Panc1 (cell line): ENCODE measurements at regions not wholly inside any gene's neighbourhood (a gene's known extent, or its start where the extent isn't known, plus 50 kb on each side); places are given as distances from the start of the nearest gene placed in this dataset.

Experiments used
- ATAC-seq: fragments of 200-7000 bp; cut with Tn5 transposase; 2 replicates; pipeline ENCODE4 v1.9.1; 2020; ENCODE audit warnings: mild to moderate bottlenecking, moderate library complexity
- BruUV-seq: library from RNA; stranded (reverse); fragments of 400-500 nt; replicated peaks from 2 replicates; lab custom pipeline; 2021; lab: Mats Ljungman, UMichigan
- CTCF ChIA-PET: fragments of 300-600 bp; sonication (Branson Sonifier 250); formaldehyde crosslinking; loops from one replicate; lab custom pipeline; 2022; ENCODE audit warnings: antibody characterized with exemption; lab: Charles Lee
- POLR2A ChIA-PET: fragments of 300-600 bp; sonication (Branson Sonifier 250); formaldehyde crosslinking; loops from one replicate; lab custom pipeline; 2022; ENCODE audit warnings: antibody characterized with exemption; lab: Charles Lee
- DNase-seq: peaks from one replicate; pipeline ENCODE4 v3.0.0-alpha.2; 2010; ENCODE audit warnings: low read depth, low spot score
- H3K27ac ChIP-seq: 2 replicates; pipeline ENCODE4 v1.5.1; 2011; ENCODE audit warnings: mild to moderate bottlenecking, low read length, inconsistent platforms
- H3K27me3 ChIP-seq: fragments of 200-500 bp; sonication (Bioruptor generic); 2 replicates; pipeline ENCODE4 v1.6.0; 2014; ENCODE audit warnings: low read length, inconsistent platforms; ENCODE audit not compliant: control insufficient read depth, insufficient read depth
- H3K36me3 ChIP-seq: fragments of 200-500 bp; sonication (Bioruptor generic); 2 replicates; pipeline ENCODE4 v1.5.1; 2014; ENCODE audit warnings: inconsistent platforms, mild to moderate bottlenecking, low read length, moderate library complexity; ENCODE audit not compliant: control insufficient read depth, insufficient read depth
- H3K4me1 ChIP-seq: 2 replicates; pipeline ENCODE4 v1.5.1; 2011; ENCODE audit warnings: inconsistent platforms, mild to moderate bottlenecking, low read length, moderate library complexity; ENCODE audit not compliant: control insufficient read depth, insufficient read depth
- H3K4me3 ChIP-seq, 2 experiments: 2 replicates each; pipeline ENCODE4 v1.5.1; 2011 to 2012; ENCODE audit warnings: low read depth in 2 of 2, low read length in 2 of 2, mild to moderate bottlenecking in 2 of 2, inconsistent platforms in 1 of 2, moderate library complexity in 1 of 2
- H3K9me3 ChIP-seq: fragments of 200-500 bp; sonication (Bioruptor generic); 2 replicates; pipeline ENCODE4 v1.5.1; 2014; ENCODE audit warnings: low read depth, mild to moderate bottlenecking, inconsistent platforms, low read length, moderate library complexity; ENCODE audit not compliant: control insufficient read depth, insufficient read depth
- POLR2AphosphoS5 ChIP-seq: IDR thresholded peaks from 2 replicates; pipeline ENCODE4 v1.6.1; 2012; ENCODE audit warnings: mild to moderate bottlenecking, low read depth, low read length, moderate library complexity
- REST ChIP-seq, 2 experiments: IDR thresholded peaks; 2 replicates each; pipeline ENCODE4 v1.6.1; 2011 to 2012; ENCODE audit warnings: low read depth in 2 of 2, control low read depth in 1 of 2, low read length in 1 of 2, mild to moderate bottlenecking in 1 of 2, moderate library complexity in 1 of 2; ENCODE audit not compliant: insufficient read depth in 1 of 2
- SIN3A ChIP-seq: IDR thresholded peaks from 2 replicates; pipeline ENCODE4 v1.6.1; 2012; ENCODE audit warnings: low read depth, mild to moderate bottlenecking, low read length, moderate library complexity, borderline replicate concordance; ENCODE audit not compliant: insufficient read depth
- TCF7L2 ChIP-seq: IDR thresholded peaks from 2 replicates; pipeline ENCODE4 v1.6.1; 2011; ENCODE audit warnings: mild to moderate bottlenecking, low read depth, low read length, inconsistent platforms
- in situ Hi-C: cut with HindIII; loops from 2 replicates; pipeline ENCODE4 v1.10.0; 2016; ENCODE audit warnings: low sequenced_read_pairs, low pct_unique_long_range_greater_than_20kb
- intact Hi-C: fragments of 100-400 bp; cut with micrococcal nuclease; formaldehyde crosslinking; loops from one replicate; pipeline ENCODE4 v1.10.0; 2022; ENCODE audit not compliant: unreplicated experiment
- TF ChIP-seq, protein P1 (sequence below): fragments of 450-650 bp; IDR thresholded peaks from 2 replicates; pipeline ENCODE4 v1.5.1; 2017; ENCODE audit warnings: mild to moderate bottlenecking

GRCh38 chr3:127082066-127082465 lies 99.2 kb downstream of the PLXNA1 start:
- intact Hi-C loops: no loop called here
- Histone ChIP-seq H3K27me3 (no peaks in the 10 kb centered on the region), H3K4me3 (no peak overlapping the region), H3K36me3 (no peaks in the 10 kb centered on the region), H3K4me1 (no peaks in the 10 kb centered on the region), H3K9me3 (no peaks in the 10 kb centered on the region), H3K27ac (no peak overlapping the region)
- POLR2A ChIA-PET: no interaction called here
- CTCF ChIA-PET: interaction anchor here (0.6 kb wide), 1 partner anchor 629 kb away, joined by 4 read pairs; no protein-coding TSS in a partner anchor
- TF ChIP-seq REST (IDR thresholded peaks at IDR 0.05; ENCODE audit: insufficient read depth in 1 of 2, low read depth in 2 of 2, low read length in 1 of 2): no peak
- no peak for TF ChIP-seq SIN3A
- TF ChIP-seq, protein P1, sequence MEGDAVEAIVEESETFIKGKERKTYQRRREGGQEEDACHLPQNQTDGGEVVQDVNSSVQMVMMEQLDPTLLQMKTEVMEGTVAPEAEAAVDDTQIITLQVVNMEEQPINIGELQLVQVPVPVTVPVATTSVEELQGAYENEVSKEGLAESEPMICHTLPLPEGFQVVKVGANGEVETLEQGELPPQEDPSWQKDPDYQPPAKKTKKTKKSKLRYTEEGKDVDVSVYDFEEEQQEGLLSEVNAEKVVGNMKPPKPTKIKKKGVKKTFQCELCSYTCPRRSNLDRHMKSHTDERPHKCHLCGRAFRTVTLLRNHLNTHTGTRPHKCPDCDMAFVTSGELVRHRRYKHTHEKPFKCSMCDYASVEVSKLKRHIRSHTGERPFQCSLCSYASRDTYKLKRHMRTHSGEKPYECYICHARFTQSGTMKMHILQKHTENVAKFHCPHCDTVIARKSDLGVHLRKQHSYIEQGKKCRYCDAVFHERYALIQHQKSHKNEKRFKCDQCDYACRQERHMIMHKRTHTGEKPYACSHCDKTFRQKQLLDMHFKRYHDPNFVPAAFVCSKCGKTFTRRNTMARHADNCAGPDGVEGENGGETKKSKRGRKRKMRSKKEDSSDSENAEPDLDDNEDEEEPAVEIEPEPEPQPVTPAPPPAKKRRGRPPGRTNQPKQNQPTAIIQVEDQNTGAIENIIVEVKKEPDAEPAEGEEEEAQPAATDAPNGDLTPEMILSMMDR: no peak
- TF ChIP-seq POLR2AphosphoS5: no peak
- TF ChIP-seq TCF7L2: no peak
- in situ Hi-C loops: no loop called here
- DNase-seq (no peak), ATAC-seq (no peak)
- no TSS peak for BruUV-seq

DNA sequence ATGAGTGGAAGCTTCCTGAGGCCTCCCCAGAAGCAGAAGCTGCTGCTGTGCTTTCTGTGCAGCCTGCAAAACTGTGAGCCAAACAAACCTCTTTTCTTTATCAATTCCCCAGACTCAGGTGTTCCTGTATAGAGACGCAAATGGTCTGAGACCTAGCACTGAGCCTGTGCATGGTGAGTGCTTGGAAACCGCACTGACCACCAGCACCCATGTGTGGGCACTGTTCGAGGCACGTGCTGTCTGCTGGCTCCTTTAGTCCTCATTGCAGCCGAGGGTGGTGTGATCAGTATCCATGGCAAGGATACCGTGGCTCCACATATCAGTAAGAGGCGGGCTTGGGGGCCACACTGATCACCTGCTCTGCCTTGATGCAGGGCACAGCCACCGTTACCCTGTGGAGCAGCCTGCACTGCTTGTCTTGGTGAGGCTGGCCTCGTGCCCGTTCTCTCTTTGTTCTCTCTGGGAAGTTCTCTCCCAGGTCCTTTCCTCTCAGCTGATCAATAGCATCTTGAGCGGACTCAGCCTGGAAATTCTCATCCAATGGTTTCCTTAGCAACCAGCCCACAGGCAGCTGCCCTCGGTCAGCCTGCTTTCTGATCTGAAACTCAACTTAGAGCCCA lies 101.0 kb downstream of the PLXNA1 start:
- Histone ChIP-seq H3K4me1 (no peaks in the 10 kb centered on the region), H3K9me3 (no peaks in the 10 kb centered on the region), H3K4me3 (no peak overlapping the region), H3K27ac (no peak overlapping the region), H3K36me3 (no peaks in the 10 kb centered on the region), H3K27me3 (no peaks in the 10 kb centered on the region)
- CTCF ChIA-PET: no interaction called here
- in situ Hi-C loops (no loop called here), intact Hi-C loops (no loop called here)
- TF ChIP-seq POLR2AphosphoS5: no peak
- no peak for TF ChIP-seq TCF7L2
- TF ChIP-seq, protein P1: no peak
- TF ChIP-seq REST (IDR thresholded peaks at IDR 0.05; ENCODE audit: insufficient read depth in 1 of 2, low read depth in 2 of 2, low read length in 1 of 2): no peak
- no peak for TF ChIP-seq SIN3A
- DNase-seq: no peak
- no TSS peak for BruUV-seq
- POLR2A ChIA-PET: no interaction called here
- ATAC-seq: peak; percentile 41; the same call in 1 of the 2 replicates
